Stimulated activated CD4-positive, alpha-beta T cell treated with anti-CD3 and anti-CD28 coated beads, Interleukin-2, amount 100 ng/mL, for 4 hours (primary cell): ENCODE measurements at regions not wholly inside any gene's neighbourhood (a gene's known extent, or its start where the extent isn't known, plus 50 kb on each side); places are given as distances from the start of the nearest gene placed in this dataset.

Experiments used
- DNase-seq: peaks from one replicate; pipeline ENCODE4 v3.0.0-alpha.2; 2020; ENCODE audit warnings: low read depth

DNA sequence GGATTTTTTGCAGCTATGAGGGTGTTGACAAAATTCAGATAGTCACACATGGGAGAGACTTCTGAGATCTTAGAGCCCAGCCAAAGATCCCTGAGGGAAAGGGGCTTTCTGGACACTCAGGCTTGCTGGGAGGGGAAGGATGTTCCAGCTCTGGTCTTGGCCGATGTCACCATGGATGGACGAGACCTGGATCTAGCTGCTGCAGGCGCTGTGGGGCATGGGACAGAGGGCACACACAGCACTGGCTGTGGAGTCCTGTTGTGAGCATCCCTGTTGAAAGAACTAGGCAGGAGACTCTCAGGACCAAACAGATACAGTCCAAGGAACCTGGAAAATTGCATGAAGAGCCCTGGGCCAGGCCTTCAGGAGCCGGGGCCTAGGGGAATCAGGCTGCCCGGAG, 80.1 kb upstream of the SDK2 start:
- no peak for DNase-seq

GRCh38 chr17:73724990-73725389, 80.7 kb upstream of the SDK2 start:
- no peak for DNase-seq

- DNase-seq = no peak
Observed at GRCh38 chr17:73725794-73726515, 81.7 kb upstream of the SDK2 start.

DNA sequence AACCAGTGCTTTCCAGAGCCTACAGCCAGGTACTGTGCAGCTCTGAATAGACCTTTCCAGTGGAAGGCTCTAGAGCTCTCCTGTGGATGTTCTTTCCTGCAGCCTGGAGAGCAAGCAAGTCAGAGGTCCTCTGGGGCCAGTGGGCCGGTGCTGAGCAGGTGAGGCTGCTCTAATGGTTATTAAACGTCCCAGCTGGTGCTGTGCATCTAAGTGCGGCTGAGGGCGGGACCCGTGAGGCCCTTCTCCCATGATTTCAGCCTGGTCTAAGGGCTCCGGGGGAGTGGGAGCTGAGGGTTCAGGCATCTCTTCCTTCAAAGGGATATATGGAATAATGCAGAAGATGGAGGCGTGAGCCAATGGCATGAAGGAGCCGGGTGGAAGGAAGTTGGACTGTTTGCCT, 83.7 kb upstream of the SDK2 start:
- no peak for DNase-seq

DNA sequence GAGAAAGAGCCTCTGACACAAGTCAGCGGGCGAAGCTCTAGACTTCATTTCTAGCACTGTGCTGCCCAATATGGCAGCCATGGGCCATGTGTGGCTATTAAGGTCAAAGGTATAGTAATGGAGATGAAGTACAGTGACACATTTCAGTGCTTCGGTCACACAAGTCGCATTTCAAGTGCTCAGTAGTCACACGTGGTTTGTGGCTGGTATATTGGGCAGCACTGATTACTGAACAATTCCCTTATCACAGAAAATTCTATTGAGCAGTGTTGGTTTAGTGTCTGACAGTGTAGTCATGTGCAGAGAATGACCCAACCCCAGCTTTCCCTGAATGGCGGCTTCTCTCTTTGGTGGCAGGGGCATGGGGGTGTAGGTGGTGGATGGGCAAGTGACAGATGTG, 84.9 kb upstream of the SDK2 start:
- no peak for DNase-seq

DNA sequence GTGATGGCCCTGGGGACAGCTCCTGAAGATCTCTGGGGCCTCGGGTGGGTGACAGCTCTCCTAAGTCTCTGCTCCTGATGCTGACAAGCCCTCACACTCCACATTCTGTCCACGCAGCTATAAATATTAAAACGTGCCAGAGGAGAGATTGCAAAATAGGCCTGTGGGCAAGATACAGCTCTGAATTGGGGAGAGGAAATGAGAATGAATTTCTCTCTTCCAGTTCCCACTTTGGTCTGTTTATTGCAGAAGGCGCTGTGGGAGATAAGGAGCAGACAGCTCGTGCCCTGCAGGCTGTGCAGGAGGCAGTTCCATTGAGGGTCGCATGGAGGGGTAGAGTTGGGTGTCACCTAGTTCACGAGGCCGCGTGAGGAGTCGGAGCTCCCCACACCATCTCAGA, 87.5 kb upstream of the SDK2 start:
- DNase-seq = no peak

DNA sequence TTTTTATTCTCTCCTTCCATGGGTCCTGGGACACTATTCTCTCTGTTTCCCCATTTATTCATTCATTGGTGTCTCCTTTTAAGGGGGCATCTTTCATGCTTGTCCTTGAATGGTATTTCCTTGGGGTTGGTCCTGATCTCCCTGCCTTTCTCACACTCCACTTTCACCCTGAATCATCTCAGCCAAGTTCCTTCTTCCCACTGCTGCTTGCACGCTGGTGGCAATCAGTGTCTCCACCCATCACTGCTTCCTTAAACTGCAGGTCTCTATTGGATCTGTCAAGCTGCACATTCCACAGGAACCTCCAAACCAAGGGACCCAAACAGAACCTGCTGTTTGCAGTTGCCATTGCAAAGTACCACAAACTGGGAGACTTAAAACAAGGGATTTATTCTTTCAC, 89.3 kb upstream of the SDK2 start:
- DNase-seq = no peak

GRCh38 chr17:73735245-73735644, 91.0 kb upstream of the SDK2 start:
- DNase-seq = no peak

- DNase-seq = no peak
Observed at GRCh38 chr17:73738751-73739575, 94.7 kb upstream of the SDK2 start.

GRCh38 chr17:73740370-73740769, 96.1 kb upstream of the SDK2 start:
- DNase-seq = no peak

DNA sequence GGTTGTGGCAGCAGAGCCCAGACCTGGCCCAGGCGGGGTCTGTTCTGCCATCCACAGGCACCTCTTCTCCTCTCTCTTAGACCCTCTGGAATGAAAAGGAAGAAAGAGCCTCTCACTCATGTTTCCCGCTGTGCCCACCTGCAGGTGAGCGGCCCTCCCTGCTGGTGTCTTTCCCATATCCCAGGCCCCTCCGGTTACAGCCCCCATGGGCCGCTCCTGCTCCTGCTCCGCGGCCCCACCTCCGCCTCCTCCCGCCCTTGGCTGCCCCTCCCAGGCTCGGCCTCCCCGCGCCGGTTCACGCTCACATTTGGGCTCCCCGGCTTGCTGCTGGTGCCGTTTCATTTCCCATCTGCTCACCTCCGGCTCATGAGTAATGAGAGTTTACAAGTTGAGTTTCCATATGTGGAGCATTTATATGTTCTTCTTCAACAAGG, 98.7 kb upstream of the SDK2 start:
- no peak for DNase-seq

DNA sequence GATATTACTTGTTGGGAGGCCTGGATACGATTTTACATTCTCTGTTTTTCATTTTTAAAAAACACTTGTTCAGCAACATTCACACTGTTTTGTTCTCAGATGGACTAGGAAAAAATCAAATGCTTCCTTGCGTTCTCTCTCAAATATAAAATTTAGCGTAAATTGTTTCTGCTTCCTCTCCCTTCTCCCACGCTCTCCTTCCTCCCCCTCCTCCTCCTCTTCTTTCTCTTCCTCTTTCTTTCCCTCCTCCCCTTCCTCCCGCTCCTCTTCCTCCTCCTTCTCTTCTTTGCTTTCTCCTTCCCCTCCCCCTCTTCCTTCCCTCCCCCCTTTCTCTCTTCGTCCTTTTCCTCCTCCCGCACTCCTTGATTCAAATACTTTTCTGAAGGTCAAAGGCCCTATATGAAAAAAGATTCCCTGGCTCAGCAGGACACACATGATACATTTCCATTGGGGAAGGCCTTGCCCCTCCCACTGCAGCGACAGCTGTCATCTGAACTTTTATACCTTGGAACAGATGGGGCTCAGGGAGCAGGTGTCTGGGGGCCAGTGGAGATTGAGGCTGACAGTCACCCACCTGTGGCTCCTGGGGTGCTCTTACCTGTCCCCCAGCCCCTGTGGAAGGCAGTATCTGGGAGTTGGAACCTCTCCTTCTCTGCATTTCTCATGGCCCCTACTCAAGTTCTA, 99.4 kb upstream of the SDK2 start:
- DNase-seq = no peak

GRCh38 chr17:73744411-73744810, 100.2 kb upstream of the SDK2 start:
- DNase-seq = no peak

- DNase-seq = no peak
Observed at GRCh38 chr17:73746314-73747073, 102.2 kb upstream of the SDK2 start.

DNA sequence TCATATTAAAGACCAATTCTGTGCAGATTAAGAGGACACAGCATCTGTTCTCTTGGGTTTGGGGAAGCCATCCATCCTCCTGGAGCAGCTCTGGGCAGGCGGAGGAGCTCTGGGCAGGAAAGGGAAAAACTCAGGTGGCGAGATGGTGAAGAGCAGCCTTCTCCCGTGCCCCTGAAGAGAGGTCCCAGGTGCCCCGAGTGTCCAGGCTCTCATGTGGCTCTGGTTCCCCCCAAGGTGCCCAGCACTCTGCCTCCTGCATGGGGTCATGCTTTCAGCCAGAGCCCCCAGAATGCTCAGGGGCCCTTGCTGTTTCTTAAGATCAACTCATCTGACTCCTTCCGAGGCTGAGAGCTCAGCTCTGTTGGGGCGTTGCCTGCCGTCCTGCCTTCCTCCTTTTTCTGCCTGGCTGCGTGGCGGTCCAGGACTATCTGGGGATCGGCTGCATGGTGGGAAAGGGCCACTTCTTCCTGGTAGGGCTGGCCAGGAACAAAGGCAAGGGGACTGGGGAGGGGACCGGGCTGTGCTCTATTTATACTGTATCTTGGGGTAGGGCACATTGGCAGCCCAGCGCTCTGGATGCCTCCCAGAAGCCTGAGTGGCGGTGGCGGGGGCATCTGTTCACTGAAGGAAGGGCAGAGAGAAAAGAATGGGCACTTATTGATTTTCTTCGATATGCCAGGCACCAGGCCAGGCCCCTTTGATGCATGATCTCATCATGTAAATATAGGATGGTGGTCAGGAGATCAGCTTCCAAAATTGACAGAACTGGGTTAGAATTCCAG, 103.2 kb upstream of the SDK2 start:
- no peak for DNase-seq

GRCh38 chr17:73748508-73748907, 104.3 kb upstream of the SDK2 start:
- no peak for DNase-seq

DNA sequence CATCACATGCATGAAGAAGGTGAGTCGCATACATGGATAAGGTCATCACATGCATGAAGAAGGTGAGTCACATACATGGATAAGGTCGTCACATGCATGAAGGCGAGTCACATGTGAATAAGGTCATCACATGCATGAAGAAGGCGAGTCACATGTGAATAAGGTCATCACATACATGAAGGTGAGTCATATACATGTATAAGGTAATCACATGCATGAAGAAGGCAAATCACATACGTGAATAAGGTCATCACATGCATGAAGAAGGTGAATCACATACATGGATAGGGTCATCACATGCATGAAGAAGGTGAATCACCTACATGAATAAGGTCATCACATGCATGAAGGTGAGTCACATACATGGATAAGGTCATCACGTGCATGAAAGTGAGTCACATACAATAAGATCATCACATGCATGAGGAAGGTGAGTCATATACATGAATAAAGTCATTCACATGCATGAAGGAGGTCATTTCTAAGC, 105.1 kb upstream of the SDK2 start:
- no peak for DNase-seq

- no peak for DNase-seq
Observed at GRCh38 chr17:73749928-73750605, 105.8 kb upstream of the SDK2 start.

GRCh38 chr17:73750975-73751374, 106.7 kb upstream of the SDK2 start:
- no peak for DNase-seq

DNA sequence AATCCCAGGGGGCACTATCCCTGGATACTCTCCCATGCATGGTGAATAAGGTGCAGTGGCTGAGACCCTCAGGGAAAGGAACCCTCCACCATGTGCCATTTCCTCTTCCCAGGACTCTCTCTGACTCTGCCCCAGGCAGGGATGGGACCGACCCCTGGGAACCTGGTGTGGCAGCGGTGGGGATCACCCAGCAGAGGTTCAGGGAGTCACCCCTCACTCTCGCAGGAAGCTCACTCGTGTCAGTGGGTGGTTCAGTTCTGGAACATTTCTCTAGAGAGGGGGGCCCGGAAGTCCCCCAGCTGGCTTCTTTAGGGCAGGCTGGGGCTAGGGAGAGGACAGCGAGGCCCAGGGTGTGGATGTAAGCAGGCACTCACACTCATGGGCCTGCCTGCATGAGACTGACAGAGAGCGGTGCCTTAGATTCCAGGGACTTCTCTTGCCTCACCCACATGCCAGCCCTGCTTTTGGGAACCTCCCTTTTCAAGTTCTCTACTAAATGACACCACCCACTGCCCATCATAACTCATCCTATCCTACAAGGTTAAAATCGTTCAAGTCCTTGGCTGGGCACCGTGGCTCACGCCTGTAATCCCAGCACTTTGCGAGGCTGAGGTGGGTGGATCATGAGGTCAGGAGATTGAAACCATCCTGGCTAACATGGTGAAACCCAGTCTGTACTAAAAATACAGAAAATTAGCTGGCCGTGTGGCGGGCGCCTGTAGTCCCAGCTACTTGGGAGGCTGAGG, 109.7 kb upstream of the SDK2 start:
- no peak for DNase-seq
